ENCODE measurements at regions not wholly inside any gene's neighbourhood (a gene's known extent, or its start where the extent isn't known, plus 50 kb on each side); places are given as distances from the start of the nearest gene placed in this dataset.

DNA sequence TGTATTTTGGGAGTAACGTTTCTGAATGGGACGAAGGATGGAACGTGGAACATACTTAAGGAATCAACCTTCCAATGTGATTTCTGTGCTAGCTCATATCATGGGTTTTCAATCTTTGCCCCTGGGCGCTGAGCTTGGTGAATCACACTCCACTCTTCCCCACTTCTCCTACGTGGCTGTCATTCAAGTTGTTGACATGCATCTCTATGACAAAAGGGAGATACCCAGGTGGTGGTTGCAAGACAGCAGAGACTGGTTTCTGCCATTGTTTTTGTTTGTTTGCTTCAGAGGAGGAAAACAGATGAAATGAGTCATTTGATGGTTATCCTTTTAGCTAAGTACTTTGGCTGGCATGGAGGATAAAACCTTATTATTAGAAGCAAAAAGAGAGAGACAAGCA lies 573.9 kb downstream of the GATA3 start:
- TF ChIP-seq TAF1 (IDR thresholded peaks at IDR 0.05; ENCODE audit: low read depth): no peak
- no peak for TF ChIP-seq MAX (IDR thresholded peaks at IDR 0.05)
- no peak for TF ChIP-seq EP300 (IDR thresholded peaks at IDR 0.05; ENCODE audit: borderline replicate concordance)
- TF ChIP-seq CEBPB (IDR thresholded peaks at IDR 0.05): no peak
- TF ChIP-seq TCF12 (IDR thresholded peaks at IDR 0.05; ENCODE audit: low read depth): no peak
- TF ChIP-seq EGR1 (IDR thresholded peaks at IDR 0.05): no peak
- no peak for TF ChIP-seq FOXM1 (IDR thresholded peaks at IDR 0.05; ENCODE audit: borderline replicate concordance, low read depth)
- no peak for TF ChIP-seq ZBTB7A (IDR thresholded peaks at IDR 0.05; ENCODE audit: low read depth)
